GM19463 (cell line): ENCODE measurements at regions not wholly inside any gene's neighbourhood (a gene's known extent, or its start where the extent isn't known, plus 50 kb on each side); places are given as distances from the start of the nearest gene placed in this dataset.
A peak's percentile ranks its signal among the peaks of the same experiment; 100 is the strongest.

Source experiments
- ATAC-seq: cut with Tn5 transposase; IDR thresholded peaks from one replicate; pipeline ENCODE4 v1.9.1; 2021; ENCODE audit warnings: mild to moderate bottlenecking, moderate library complexity; ENCODE audit not compliant: unreplicated experiment

- ATAC-seq, result no peak
Measured at GRCh38 chr20:11118802-11119380, 445.1 kb upstream of the JAG1 start.

GRCh38 chr20:11119573-11119972 is 445.8 kb upstream of the JAG1 start:
- ATAC-seq, result no peak

GRCh38 chr20:11120431-11120830 is 446.6 kb upstream of the JAG1 start:
- no peak for ATAC-seq

GRCh38 chr20:11124849-11125505 is 451.2 kb upstream of the JAG1 start:
- no peak for ATAC-seq

DNA sequence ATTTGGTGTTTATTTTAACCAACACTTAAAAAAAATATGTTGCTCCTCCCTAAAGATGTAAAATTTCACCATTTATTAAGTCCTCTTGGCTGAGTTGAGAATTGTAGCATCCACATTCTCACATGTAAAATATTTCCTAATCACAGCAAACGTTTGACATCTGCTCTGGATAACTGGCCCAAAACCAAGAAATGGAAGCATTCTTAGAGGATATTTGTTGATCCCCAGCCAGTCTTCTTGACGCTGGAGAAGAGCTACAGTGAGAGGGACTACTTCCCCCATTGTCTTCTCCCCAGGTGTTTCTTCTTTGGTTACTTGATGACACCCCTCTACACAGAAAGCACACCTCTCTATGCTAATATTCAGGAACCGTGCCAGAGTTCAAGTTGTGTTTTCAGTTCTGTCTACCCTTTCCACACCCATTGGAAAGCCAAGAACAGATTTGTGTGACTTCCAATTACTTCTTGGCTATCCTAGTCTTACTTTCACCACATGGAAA is 454.5 kb upstream of the JAG1 start:
- ATAC-seq, result no peak

DNA sequence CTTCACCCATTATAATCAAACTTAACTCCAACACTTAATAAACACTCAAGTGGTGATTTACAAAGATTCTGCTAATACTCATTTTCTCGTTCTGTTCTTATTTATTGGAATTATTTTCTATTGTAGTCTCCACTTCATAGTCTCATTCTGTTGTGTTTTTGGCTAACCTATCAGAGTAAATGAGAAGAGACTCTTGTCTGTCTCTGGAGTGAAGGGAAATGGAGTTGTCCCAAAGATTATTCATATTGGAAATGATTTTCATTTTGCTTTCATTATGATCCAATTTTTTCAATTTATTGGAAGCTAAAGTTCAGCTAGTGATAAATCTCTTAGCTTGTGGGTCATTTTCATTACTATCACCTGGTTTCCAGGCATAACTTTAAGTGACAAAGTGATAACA is 454.9 kb upstream of the JAG1 start:
- no peak for ATAC-seq

DNA sequence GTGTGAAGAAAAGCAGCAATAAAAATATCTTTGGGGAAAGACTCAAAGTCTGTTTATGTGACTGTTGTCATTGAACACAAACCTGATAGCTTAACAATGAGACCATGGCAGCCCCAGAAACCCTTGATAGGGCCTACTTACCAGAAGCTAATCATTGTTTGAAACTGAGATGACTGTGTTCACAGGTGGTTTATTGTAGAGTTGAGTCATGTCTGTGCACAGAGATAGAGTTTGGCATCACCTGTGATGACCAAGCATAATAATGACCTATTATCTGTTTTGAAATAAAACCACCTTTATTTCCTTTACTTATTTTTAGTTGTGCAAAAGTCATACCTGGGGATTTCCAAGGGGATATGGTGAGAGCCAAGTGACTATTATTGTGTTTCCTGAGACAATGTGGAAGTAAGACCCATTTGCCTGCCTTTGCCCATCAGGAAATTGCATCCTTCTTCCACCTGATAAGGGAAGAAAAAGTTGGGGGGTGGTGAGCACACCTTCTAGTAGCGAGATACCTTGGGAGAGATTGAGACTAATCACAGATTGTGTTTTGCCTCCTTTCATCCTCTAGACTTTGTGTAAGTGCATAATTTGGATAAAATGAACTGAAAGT is 456.9 kb upstream of the JAG1 start:
- ATAC-seq, result peak; percentile 83

DNA sequence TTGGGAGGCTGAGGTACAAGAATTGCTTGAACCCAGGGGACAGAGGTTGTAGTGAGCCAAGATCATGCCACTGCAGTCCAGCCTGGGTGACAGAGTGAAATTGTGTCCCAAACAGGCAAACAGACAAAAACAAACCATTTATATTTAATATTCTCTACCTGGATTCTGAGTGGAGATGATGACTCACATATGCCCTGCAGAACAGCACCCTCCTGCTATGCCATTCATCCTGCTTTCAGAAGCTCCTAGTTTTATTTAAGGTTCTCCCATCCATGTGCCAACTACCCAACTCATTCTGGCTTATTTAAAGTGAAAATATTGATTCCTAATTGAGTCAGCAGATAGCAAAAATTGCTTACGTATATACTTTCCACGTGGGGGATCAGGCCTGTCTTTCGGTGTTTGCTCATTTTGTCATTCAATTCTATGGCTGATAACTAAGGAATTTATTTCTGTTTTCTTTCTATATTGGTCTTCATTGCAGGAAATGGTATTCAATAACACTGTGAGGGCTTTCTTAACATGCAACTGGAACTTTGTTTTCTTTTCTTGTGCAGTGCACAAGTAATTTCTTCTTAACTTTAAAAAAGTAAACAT is 459.1 kb upstream of the JAG1 start:
- no peak for ATAC-seq

- ATAC-seq, result no peak
Measured at GRCh38 chr20:11136691-11137090, 462.9 kb upstream of the JAG1 start.

DNA sequence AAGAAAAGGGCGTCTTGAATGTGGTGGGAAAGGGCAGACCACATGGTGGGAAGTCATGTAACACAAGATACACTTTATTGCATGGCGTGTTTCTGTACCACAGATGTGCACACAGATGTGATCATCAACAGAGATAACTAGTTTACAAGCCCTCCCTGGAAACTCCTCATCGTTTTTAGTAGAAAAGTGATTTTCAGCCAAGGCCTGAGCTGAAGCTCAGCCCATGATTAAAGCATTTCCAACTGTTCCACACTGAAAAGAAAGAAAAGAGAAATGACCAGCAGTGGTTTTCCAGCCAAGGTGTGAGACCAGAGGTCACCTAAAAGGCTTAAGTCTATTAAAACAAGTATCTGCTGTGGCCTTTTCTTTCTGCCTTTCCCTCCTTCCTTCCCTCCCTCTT is 463.9 kb upstream of the JAG1 start:
- ATAC-seq, result no peak

- no peak for ATAC-seq
Measured at GRCh38 chr20:11140359-11140758, 466.6 kb upstream of the JAG1 start.

DNA sequence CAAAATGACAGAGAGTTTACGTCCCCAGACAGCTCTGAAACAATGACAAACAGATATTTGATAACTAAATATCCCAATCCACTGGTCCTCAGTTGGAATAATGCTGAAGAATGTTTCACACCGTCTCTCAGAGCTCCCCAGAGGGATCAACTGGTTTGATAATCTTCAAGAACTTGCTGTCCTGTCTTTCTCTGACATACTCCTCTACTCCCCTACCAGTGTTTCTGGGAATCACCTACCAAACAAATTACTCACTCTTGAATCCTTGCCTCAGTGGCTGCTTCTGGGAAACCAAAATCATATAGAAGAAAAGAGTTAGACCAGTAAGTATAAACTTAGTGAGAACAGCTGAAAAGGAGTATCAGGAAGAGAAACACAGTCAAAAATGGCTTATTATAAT is 469.7 kb upstream of the JAG1 start:
- no peak for ATAC-seq

GRCh38 chr20:11144114-11144950 is 470.5 kb upstream of the JAG1 start:
- ATAC-seq, result no peak

- no peak for ATAC-seq
Measured at GRCh38 chr20:11145616-11146015, 471.8 kb upstream of the JAG1 start.

- no peak for ATAC-seq
Measured at GRCh38 chr20:11153819-11154218, 480.0 kb upstream of the JAG1 start.

GRCh38 chr20:11155156-11155756 is 481.5 kb upstream of the JAG1 start:
- ATAC-seq, result no peak

GRCh38 chr20:11156922-11157321 is 483.1 kb upstream of the JAG1 start:
- no peak for ATAC-seq

DNA sequence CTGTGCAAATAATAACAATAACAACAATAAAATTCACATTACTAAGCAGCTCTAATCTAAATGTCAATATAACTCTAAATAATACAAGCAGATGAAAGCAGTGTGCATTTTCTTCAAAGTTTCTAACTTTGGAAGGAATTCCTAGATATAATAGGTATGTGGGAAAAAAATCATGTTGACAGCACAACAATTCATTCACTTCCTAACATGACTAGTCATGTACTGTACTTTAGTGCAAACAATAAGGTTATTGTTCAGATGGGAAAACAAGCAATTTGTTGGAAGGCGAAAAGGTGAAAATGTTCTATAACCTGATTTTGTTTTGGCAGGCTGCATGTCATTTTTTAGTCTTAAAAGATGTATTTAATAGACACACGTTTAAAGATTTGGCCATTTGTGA is 484.3 kb upstream of the JAG1 start:
- no peak for ATAC-seq

GRCh38 chr20:11158589-11158988 is 484.8 kb upstream of the JAG1 start:
- ATAC-seq, result no peak

GRCh38 chr20:11159728-11160127 is 485.9 kb upstream of the JAG1 start:
- ATAC-seq, result no peak
